KOPT-K1 (cell line): ENCODE measurements at regions not wholly inside any gene's neighbourhood (a gene's known extent, or its start where the extent isn't known, plus 50 kb on each side); places are given as distances from the start of the nearest gene placed in this dataset.

Experiments used
- H3K27ac ChIP-seq: fragments of 200-600 bp; sonication (generic); 2 replicates; pipeline ENCODE4 v1.5.1; 2016; ENCODE audit warnings: antibody characterized with exemption, mild to moderate bottlenecking, low read depth, low read length; ENCODE audit not compliant: poor library complexity, severe bottlenecking
- H3K36me3 ChIP-seq: fragments of 200-600 bp; sonication (generic); 2 replicates; pipeline ENCODE4 v1.5.1; 2017; ENCODE audit warnings: antibody characterized with exemption, mild to moderate bottlenecking, low read length, moderate library complexity; ENCODE audit not compliant: insufficient read depth
- H3K9me3 ChIP-seq: fragments of 200-600 bp; sonication (generic); 2 replicates; pipeline ENCODE4 v1.5.1; 2017; ENCODE audit warnings: antibody characterized with exemption, low read length, mild to moderate bottlenecking; ENCODE audit not compliant: insufficient read depth, poor library complexity, severe bottlenecking

DNA sequence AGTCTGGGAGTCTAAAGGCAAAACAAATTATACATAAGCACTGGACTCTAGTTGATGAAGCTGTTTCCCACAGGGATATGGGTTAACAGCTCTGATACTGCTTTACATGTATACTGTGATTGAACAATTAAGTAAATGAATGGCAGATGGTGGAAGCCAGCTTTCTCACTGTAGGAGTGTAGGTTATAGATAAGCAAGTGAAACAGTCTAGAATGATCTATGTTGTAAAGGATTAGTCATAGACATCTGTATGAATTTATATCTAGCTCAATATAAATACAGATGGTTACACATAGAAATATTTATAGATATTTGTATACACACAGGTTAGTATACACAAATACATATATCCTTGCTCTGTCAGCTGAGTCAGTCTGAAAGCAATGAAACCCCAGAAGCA, 276.1 kb downstream of the PPARGC1A start:
- Histone ChIP-seq H3K9me3 (no peaks in the 10 kb centered on the region), H3K27ac (no peak overlapping the region), H3K36me3 (no peaks in the 10 kb centered on the region)

DNA sequence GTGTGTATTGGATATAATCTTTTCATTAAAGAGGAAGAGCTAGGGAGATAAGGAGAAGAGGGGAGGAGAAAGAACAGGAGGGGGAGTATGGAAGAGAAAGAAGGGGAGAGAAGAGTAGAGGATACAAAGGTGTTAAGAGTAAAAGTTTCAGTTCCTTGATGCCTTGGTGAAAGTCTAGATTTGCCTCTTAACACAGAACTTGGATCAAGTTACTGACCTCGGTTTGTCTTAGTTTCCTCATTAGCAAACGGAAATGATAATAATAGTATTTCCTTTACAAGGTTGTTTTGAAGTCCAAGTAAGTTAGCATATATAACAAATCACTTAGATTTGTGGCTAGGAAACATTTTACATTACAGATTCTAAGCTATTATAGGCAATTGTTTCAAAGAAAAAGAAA, 287.1 kb downstream of the PPARGC1A start:
- no peaks in the 10 kb centered on the region for H3K9me3 ChIP-seq
- H3K36me3 ChIP-seq, result no peaks in the 10 kb centered on the region

DNA sequence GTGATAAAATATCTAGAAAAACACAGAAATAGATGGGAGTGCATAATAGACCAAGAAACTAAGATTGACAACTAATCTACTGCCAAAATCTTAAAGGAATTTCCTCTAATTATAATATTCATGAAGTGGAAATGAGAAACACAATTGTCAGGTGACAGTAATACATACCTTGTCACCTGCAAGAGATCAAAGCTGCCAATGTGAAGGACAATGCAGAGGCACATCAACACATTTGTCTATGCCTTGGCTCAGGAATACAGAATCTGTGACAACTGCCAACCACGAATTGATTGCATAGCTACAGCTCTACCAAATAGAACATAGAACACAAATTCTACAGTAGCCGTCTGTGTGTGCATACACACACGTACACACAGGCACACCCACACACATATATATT, 295.7 kb downstream of the PPARGC1A start:
- Histone ChIP-seq H3K9me3 (peaks cover 6% of the 10 kb centered on the region), H3K27ac (no peak overlapping the region), H3K36me3 (no peaks in the 10 kb centered on the region)

More for the DNA sequence above, 287.1 kb downstream of the PPARGC1A start:
- no peak overlapping the region for H3K27ac ChIP-seq

DNA sequence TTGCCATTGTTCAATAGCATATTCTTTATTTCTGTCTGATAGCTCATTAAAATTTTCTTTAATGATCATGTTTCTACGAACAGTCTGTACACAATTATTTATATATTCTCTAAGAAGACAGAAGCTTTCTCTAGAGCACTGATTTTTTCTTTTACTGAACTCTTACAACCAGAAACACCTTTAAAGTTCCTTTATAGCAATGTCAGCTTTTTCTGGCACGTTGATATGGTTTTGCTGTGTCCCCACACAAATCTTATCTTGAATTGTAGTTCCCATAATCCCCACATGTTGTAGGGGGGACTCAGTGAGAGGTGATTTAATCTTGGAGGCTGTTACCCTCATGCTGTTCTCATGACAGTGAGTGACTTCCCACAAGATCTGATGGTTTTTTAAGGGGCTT, 299.4 kb downstream of the PPARGC1A start:
- H3K9me3 ChIP-seq, result peaks cover 6% of the 10 kb centered on the region
- no peaks in the 10 kb centered on the region for H3K36me3 ChIP-seq
- no peak overlapping the region for H3K27ac ChIP-seq

DNA sequence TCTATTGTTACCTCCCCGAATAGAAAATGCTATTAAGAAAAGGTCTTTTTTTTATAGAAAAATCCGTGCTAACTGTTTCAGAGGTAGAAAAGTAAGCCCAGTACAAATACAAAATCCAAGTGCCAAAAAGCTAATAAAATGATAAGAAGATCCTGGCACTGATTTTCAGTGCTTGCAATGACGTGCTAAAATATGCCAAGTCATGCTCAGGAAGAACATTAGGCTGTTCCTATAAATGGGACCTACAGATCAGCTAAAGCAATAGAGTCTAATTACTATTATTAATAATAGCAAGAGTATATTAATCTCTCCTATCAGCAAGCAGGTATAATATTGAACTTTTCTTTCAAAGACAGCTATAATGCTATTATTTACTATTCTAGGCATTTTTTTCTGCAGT, 305.8 kb downstream of the PPARGC1A start:
- Histone ChIP-seq H3K27ac (no peak overlapping the region), H3K9me3 (no peaks in the 10 kb centered on the region), H3K36me3 (no peaks in the 10 kb centered on the region)

DNA sequence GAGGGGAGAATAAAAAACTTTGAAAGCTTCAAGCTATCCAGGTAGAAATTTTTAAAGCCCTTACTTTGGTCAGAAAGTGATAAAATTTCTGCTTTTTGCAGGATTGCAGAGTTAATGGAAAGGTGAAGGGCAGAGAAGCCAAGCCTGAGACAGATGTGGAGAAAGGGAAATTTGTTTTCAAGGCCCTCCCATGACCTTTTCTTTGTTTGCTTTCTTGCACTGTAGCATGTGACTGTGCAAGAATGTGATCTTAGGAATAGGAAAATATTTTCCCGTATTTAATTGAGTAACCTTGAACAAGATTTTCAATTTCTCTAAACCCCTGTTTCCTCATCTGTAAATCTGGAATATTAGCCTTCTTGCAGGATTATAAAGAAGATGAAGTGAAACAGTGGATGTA, 307.2 kb downstream of the PPARGC1A start:
- Histone ChIP-seq H3K27ac (no peak overlapping the region), H3K9me3 (no peaks in the 10 kb centered on the region), H3K36me3 (no peaks in the 10 kb centered on the region)

DNA sequence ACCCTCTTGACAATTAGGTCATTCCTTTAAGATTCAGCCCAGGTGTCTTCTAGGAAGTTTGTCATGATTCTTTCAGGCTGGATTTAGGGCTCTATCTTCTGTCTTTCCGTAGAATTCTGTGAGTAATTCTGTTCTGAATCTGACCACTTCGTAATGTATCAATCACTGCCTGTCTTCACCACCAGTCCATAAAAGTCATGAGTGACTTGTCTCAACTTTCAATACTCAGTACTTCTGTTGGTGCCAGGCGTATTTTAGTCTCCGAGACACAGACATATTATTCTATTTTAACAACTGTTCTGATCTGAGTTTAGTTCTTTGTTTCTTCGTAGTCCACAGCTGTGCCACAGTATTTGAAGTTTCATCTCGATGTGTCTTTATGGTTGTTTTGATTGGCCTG, 310.7 kb downstream of the PPARGC1A start:
- Histone ChIP-seq H3K9me3 (no peaks in the 10 kb centered on the region), H3K27ac (no peak overlapping the region), H3K36me3 (no peaks in the 10 kb centered on the region)

DNA sequence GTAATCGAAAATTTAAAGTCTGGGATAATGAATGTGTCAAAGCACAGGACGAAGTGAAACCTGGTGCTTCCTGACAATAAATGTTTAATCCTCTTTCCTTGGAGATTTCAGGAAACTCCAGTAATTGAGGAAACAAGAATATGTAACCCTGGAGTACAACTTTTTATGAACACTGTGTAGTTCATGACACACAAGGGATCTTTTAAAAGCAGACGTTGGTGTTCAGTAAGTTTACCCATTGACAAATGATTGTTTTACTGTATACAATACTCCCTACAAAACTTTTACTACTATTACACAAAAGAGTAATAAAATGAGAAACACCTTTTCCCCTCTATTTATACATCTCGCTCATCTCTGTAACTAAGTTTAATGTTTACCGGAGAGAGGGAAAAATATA, 312.4 kb downstream of the PPARGC1A start:
- Histone ChIP-seq H3K27ac (no peak overlapping the region), H3K36me3 (no peaks in the 10 kb centered on the region), H3K9me3 (no peaks in the 10 kb centered on the region)

DNA sequence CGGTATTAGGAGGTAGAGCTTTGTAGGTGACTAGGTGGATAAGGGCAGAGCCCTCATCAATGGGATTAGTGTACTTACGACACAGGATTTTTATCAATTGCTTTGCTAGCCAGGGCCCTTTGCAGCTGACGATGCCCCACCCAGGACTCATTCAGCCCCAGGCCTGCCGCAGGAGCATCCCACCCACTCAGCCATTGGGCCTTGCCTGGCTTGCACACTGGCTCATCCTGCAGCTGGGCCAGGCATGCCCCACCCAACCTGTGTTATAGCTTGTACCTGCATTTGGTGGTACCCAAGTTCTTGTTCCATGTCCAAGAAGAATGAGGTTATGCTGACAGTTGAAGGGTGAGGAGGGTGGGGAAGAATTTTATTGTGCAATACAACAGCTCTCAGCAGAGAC, 317.5 kb downstream of the PPARGC1A start:
- no peak overlapping the region for H3K27ac ChIP-seq
- no peaks in the 10 kb centered on the region for H3K36me3 ChIP-seq
- no peaks in the 10 kb centered on the region for H3K9me3 ChIP-seq

DNA sequence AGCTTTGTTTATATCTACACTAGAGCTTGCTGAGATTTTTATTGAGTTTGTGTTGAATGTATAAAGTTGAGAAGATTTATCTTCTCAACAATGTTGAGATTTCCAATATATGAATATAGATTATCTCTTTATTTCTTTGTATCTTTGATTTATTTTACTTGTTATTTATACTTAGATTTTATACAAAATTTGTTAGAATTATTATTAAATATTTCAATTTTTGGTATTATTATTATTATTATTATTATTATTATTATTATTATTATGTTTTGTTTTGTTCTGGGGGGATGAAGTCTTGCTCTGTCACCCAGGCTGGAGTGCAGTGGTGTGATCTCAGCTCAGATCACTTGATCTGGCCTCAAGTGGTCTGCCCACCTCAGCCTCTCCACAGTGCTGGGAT, 322.5 kb downstream of the PPARGC1A start:
- H3K27ac ChIP-seq, result no peak overlapping the region
- H3K36me3 ChIP-seq, result no peaks in the 10 kb centered on the region
- H3K9me3 ChIP-seq, result no peaks in the 10 kb centered on the region

DNA sequence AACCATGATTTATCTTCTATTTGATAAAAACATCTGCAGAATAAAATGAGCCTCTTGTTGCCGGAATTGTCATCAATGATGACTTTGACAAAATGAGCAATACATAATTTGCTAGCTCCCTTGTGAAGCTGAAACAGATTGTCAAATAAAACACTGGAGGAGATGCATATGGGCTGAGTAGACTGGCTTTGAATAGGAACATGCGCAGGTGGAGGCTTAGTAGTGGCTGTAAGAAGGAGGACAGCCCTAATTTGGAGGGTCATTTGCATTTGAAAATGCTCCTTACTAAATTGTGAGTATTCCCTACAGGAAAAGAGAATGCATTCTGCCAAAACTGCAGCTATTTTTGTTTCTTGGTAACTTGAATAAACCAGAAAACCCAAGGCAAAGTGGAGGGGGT, 329.1 kb downstream of the PPARGC1A start:
- Histone ChIP-seq H3K9me3 (no peaks in the 10 kb centered on the region), H3K27ac (no peak overlapping the region), H3K36me3 (no peaks in the 10 kb centered on the region)

DNA sequence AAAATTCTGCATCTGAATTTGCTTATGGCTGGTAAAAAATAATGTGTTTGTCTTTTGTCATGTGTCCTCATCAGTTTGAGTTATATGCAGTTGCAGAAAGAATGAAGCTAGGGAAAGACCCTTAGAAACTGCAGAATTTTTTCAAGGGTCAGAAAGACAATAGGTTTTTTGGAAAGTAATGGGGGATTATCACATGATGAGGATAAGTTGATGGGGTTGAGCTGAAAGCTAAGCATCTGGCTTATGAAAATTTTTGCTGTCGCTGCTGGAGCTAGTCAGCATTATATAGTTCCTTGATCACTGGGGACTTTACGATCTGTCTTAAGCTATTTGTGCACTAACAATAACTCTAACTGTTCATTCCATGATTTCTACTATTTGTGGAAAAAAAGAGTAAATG, 331.7 kb downstream of the PPARGC1A start:
- Histone ChIP-seq H3K27ac (no peak overlapping the region), H3K9me3 (no peaks in the 10 kb centered on the region)

DNA sequence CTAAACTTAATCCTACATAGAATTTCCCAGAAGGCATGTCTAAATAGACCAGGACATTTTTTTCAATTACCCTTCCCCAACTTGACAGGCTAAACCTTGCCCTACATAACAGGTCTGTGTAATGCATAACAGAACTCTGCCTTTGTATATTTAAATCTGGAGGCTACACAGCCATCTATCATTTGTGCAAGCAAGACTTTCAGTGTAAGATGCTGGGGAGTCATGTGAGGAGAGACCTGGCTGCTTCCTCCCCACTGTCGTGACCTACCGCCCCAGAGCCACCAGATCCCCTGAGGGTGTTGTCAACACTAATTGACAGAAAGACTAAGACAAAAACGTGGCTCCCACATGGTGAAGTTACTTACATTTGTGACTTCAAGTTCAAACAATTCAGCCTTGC, 342.2 kb downstream of the PPARGC1A start:
- Histone ChIP-seq H3K27ac (no peak overlapping the region), H3K36me3 (no peaks in the 10 kb centered on the region), H3K9me3 (no peaks in the 10 kb centered on the region)

More for the DNA sequence above, 331.7 kb downstream of the PPARGC1A start:
- no peaks in the 10 kb centered on the region for H3K36me3 ChIP-seq

DNA sequence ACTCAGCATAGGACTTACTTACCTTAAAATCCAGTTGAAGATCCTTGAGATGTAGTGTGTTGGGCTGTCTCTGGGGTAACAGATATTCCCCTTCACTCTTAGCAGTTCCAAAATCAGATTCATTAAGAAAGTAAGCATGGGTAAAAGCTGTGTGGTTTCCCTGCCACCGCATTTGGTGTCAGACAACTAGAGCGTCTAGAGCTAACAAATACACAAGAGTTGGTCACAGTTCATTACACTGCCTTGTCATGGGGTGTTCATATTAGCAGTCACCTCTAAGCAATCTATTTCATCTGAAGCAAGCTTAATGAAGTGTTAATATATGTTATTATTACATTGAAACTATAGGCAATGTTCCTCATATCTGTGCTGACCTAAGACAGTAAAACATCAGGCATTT, 342.8 kb downstream of the PPARGC1A start:
- H3K9me3 ChIP-seq, result no peaks in the 10 kb centered on the region
- no peak overlapping the region for H3K27ac ChIP-seq
- no peaks in the 10 kb centered on the region for H3K36me3 ChIP-seq

DNA sequence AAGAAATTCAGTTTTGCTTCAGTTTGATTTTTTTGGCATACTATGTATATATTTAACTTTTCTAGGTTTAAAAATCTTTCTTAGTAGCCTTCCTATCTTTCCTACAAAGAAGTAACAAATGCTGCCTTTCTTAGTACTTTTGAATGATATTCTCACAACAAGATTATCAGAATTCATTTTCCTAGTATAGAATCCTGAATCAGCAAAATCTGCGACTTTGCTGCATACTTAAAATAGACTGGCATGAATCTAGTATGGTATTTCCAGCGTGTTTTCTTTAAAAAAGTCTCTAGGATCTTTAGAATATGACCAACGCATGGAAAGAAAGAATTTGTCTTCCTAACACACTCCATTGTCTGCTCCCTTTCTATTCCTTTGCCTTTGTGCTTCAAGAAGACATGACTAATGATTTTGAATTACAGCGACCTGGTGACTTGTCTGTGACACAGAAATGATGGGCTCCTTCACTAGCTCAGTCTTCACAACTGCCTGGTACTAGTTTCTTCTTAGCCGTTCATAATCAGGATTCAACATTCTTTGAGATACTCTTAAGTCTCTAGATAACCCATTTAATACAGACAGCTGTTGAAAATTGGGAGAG, 349.8 kb downstream of the PPARGC1A start:
- no peaks in the 10 kb centered on the region for H3K9me3 ChIP-seq
- no peaks in the 10 kb centered on the region for H3K36me3 ChIP-seq
- H3K27ac ChIP-seq, result no peak overlapping the region

DNA sequence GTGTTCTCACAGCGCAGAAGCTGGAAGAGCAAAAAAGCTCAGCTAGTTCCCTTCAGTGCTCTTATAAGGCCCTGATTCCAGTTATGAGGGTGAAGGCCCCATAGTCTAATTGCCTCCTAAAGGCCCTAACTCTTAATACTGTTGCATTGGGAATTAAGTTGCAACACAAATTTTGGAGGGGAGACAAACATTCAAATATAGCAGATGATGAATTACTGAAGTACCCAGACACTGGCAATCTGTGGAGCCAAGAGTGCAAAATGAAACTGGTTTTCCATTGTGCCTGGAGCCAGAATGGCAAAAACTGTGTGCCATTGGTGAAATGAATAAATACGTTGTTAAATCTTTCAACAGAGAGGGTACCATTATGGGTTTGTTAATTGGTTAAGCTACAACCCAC, 356.0 kb downstream of the PPARGC1A start:
- Histone ChIP-seq H3K9me3 (no peaks in the 10 kb centered on the region), H3K27ac (no peak overlapping the region), H3K36me3 (no peaks in the 10 kb centered on the region)
